BLaER1 treated with 17β-estradiol and CSF1 and Interleukin-3, amounts not matched to agents 10 nM and 100 nM (cell line): ENCODE measurements at regions not wholly inside any gene's neighbourhood (a gene's known extent, or its start where the extent isn't known, plus 50 kb on each side); places are given as distances from the start of the nearest gene placed in this dataset.

Experiments used
- H3K27ac ChIP-seq, 11 experiments: shearing (Covaris generic); formaldehyde crosslinking; 2 replicates each; pipeline ENCODE4 v1.8.1; 2022
- H3K27me3 ChIP-seq, 11 experiments: shearing (Covaris generic); formaldehyde crosslinking; 2 replicates each; pipeline ENCODE4 v1.8.1; 2022
- H3K36me3 ChIP-seq, 11 experiments: shearing (Covaris generic); formaldehyde crosslinking; 2 replicates each; pipeline ENCODE4 v1.8.1; 2022
- H3K4me1 ChIP-seq, 10 experiments: shearing (Covaris generic); formaldehyde crosslinking; 2 replicates each; pipeline ENCODE4 v1.8.1; 2022
- H3K4me2 ChIP-seq, 11 experiments: shearing (Covaris generic); formaldehyde crosslinking; 2 replicates each; pipeline ENCODE4 v1.8.1; 2022
- H3K4me3 ChIP-seq, 10 experiments: shearing (Covaris generic); formaldehyde crosslinking; 2 replicates each; pipeline ENCODE4 v1.8.1; 2022
- H3K9ac ChIP-seq, 11 experiments: shearing (Covaris generic); formaldehyde crosslinking; 2 replicates each; pipeline ENCODE4 v1.8.1; 2022
- H3K9me3 ChIP-seq, 11 experiments: shearing (Covaris generic); formaldehyde crosslinking; replicated peaks in 1 of 11; 2 replicates each; pipeline ENCODE4 v1.8.1; 2022
- H4K20me1 ChIP-seq, 11 experiments: shearing (Covaris generic); formaldehyde crosslinking; 2 replicates each; pipeline ENCODE4 v1.8.1; 2022
- Cebpa-rat ChIP-seq, 11 experiments: shearing (Covaris generic); IDR thresholded peaks; 2 replicates each; pipeline ENCODE4 v1.8.1; 2022

- H3K4me1 ChIP-seq = no peaks in the 10 kb centered on the region
- H3K36me3 ChIP-seq = no peaks in the 10 kb centered on the region
These were observed 797.8 kb upstream of the GYPC start for GRCh38 chr2:125857971-125858794.

GRCh38 chr2:125861461-125861860 is 794.5 kb upstream of the GYPC start:
- H3K9me3 ChIP-seq = no peaks in the 10 kb centered on the region
- H3K9ac ChIP-seq = no peak overlapping the region
- no peaks in the 10 kb centered on the region for H3K27me3 ChIP-seq
- no peaks in the 10 kb centered on the region for H3K4me1 ChIP-seq
- H3K27ac ChIP-seq = no peak overlapping the region
- no peaks in the 10 kb centered on the region for H4K20me1 ChIP-seq
- no peaks in the 10 kb centered on the region for H3K36me3 ChIP-seq
- TF ChIP-seq Cebpa-rat (IDR thresholded peaks at IDR 0.05) = no peak
- no peak overlapping the region for H3K4me2 ChIP-seq
- H3K4me3 ChIP-seq = no peak overlapping the region

More at GRCh38 chr2:125857971-125858794, 797.8 kb upstream of the GYPC start:
- H3K9ac ChIP-seq = no peak overlapping the region
- no peak overlapping the region for H3K27ac ChIP-seq
- H3K9me3 ChIP-seq = no peaks in the 10 kb centered on the region
- no peak overlapping the region for H3K4me3 ChIP-seq
- H3K4me2 ChIP-seq = no peak overlapping the region
- no peaks in the 10 kb centered on the region for H4K20me1 ChIP-seq
- H3K27me3 ChIP-seq = no peaks in the 10 kb centered on the region
- no peak for TF ChIP-seq Cebpa-rat (IDR thresholded peaks at IDR 0.05)

- no peak overlapping the region for H3K27ac ChIP-seq
- H3K27me3 ChIP-seq = no peaks in the 10 kb centered on the region
- no peak for TF ChIP-seq Cebpa-rat (IDR thresholded peaks at IDR 0.05)
- H3K4me3 ChIP-seq = no peak overlapping the region
- no peak overlapping the region for H3K4me2 ChIP-seq
- H4K20me1 ChIP-seq = no peaks in the 10 kb centered on the region
- no peaks in the 10 kb centered on the region for H3K36me3 ChIP-seq
- H3K9me3 ChIP-seq = 0 out of 22 replicates have a peak, but pooled peaks cover 0 to 4% (median 0%) of the 10 kb centered on the region in 11 experiments
- no peaks in the 10 kb centered on the region for H3K4me1 ChIP-seq
- H3K9ac ChIP-seq = no peak overlapping the region
These were observed 788.0 kb upstream of the GYPC start for GRCh38 chr2:125867908-125868307.

GRCh38 chr2:125870264-125870663 is 785.7 kb upstream of the GYPC start:
- Histone ChIP-seq H3K4me2 (no peak overlapping the region), H3K4me1 (no peaks in the 10 kb centered on the region), H3K36me3 (no peaks in the 10 kb centered on the region), H4K20me1 (no peaks in the 10 kb centered on the region), H3K27ac (no peak overlapping the region), H3K9me3 (0 out of 22 replicates have a peak, but pooled peaks cover 0 to 4% (median 0%) of the 10 kb centered on the region in 11 experiments), H3K27me3 (no peaks in the 10 kb centered on the region), H3K4me3 (no peak overlapping the region), H3K9ac (no peak overlapping the region)
- TF ChIP-seq Cebpa-rat (IDR thresholded peaks at IDR 0.05) = no peak

GRCh38 chr2:125870746-125871145 is 785.2 kb upstream of the GYPC start:
- 0 out of 22 replicates have a peak, but pooled peaks cover 0 to 4% (median 0%) of the 10 kb centered on the region in 11 experiments for H3K9me3 ChIP-seq
- H3K27ac ChIP-seq = no peak overlapping the region
- no peaks in the 10 kb centered on the region for H4K20me1 ChIP-seq
- H3K36me3 ChIP-seq = no peaks in the 10 kb centered on the region
- no peak overlapping the region for H3K4me2 ChIP-seq
- TF ChIP-seq Cebpa-rat (IDR thresholded peaks at IDR 0.05) = no peak
- no peak overlapping the region for H3K4me3 ChIP-seq
- no peaks in the 10 kb centered on the region for H3K27me3 ChIP-seq
- H3K9ac ChIP-seq = no peak overlapping the region
- no peaks in the 10 kb centered on the region for H3K4me1 ChIP-seq

- H3K4me1 ChIP-seq = no peaks in the 10 kb centered on the region
- H3K4me3 ChIP-seq = no peak overlapping the region
- peaks cover 0 to 7% (median 4%) of the 10 kb centered on the region in 11 experiments; a peak in 3 of 22 replicates for H3K9me3 ChIP-seq
- H3K9ac ChIP-seq = no peak overlapping the region
- no peak overlapping the region for H3K27ac ChIP-seq
- H3K36me3 ChIP-seq = no peaks in the 10 kb centered on the region
- TF ChIP-seq Cebpa-rat (IDR thresholded peaks at IDR 0.05) = no peak
- no peaks in the 10 kb centered on the region for H4K20me1 ChIP-seq
- H3K27me3 ChIP-seq = no peaks in the 10 kb centered on the region
- H3K4me2 ChIP-seq = no peak overlapping the region
These were observed 781.4 kb upstream of the GYPC start for GRCh38 chr2:125874564-125874963.

GRCh38 chr2:125885340-125885739 is 770.6 kb upstream of the GYPC start:
- TF ChIP-seq Cebpa-rat (IDR thresholded peaks at IDR 0.05) = no peak
- no peak overlapping the region for H3K27ac ChIP-seq

GRCh38 chr2:125886153-125886552 is 769.8 kb upstream of the GYPC start:
- Histone ChIP-seq H3K9me3 (peaks cover 20 to 46% (median 32%) of the 10 kb centered on the region in 11 experiments), H3K27me3 (no peaks in the 10 kb centered on the region), H3K4me2 (no peak overlapping the region), H3K36me3 (no peaks in the 10 kb centered on the region), H3K27ac (no peak overlapping the region), H3K4me3 (no peak overlapping the region), H3K4me1 (no peaks in the 10 kb centered on the region), H3K9ac (no peak overlapping the region), H4K20me1 (no peaks in the 10 kb centered on the region)
- TF ChIP-seq Cebpa-rat (IDR thresholded peaks at IDR 0.05) = no peak

More at GRCh38 chr2:125885340-125885739, 770.6 kb upstream of the GYPC start:
- Histone ChIP-seq H4K20me1 (no peaks in the 10 kb centered on the region), H3K9ac (no peak overlapping the region), H3K9me3 (peaks cover 18 to 42% (median 29%) of the 10 kb centered on the region in 11 experiments), H3K4me1 (no peaks in the 10 kb centered on the region), H3K36me3 (no peaks in the 10 kb centered on the region), H3K27me3 (no peaks in the 10 kb centered on the region), H3K4me3 (no peak overlapping the region), H3K4me2 (no peak overlapping the region)

- Histone ChIP-seq H3K27ac (no peak overlapping the region), H4K20me1 (no peaks in the 10 kb centered on the region)
These were observed 754.7 kb upstream of the GYPC start for GRCh38 chr2:125901278-125901677.

More at GRCh38 chr2:125901278-125901677, 754.7 kb upstream of the GYPC start:
- H3K4me1 ChIP-seq = no peaks in the 10 kb centered on the region
- H3K36me3 ChIP-seq = no peaks in the 10 kb centered on the region
- H3K9me3 ChIP-seq = peaks cover 0 to 11% (median 0%) of the 10 kb centered on the region in 11 experiments; a peak in 5 of 22 replicates
- TF ChIP-seq Cebpa-rat (IDR thresholded peaks at IDR 0.05) = no peak
- H3K27me3 ChIP-seq = no peaks in the 10 kb centered on the region
- no peak overlapping the region for H3K4me2 ChIP-seq
- H3K4me3 ChIP-seq = no peak overlapping the region
- H3K9ac ChIP-seq = no peak overlapping the region
